ENCODE measurements at regions not wholly inside any gene's neighbourhood (a gene's known extent, or its start where the extent isn't known, plus 50 kb on each side); places are given as distances from the start of the nearest gene placed in this dataset.

DNA sequence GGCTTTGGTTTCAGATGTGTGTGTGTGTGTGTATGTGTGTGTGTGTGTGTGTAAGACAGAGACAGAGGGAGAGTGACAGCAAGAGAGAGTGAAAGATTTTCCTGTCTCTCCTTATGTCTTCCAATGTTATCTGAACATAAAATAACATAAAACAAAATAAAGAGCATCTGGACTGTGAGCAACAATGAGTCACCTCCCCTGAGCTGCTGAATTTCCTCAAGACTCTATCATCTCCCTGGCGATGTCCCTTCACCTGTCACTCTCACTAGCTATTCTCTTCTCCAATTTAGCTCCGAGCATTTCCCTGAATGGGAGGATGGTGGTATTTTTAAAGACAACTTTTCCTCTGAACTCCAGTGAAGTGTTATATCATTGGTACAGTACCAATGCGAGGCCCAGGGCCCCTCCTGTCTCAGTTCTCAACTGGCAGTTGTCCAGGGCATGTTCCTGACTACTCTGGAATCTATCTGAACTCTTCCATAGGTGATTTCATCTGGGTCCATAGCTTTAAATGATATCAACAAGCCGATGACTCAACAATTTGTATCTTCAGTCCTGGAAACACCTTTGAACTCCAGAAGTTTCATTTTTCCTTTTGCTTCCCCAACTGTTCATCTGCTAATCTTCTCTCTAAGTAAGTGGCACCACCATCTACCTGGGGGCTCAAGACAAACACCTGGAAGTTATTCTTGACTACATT lies 195.0 kb upstream of the CLNK start:
- TF ChIP-seq, protein P1, sequence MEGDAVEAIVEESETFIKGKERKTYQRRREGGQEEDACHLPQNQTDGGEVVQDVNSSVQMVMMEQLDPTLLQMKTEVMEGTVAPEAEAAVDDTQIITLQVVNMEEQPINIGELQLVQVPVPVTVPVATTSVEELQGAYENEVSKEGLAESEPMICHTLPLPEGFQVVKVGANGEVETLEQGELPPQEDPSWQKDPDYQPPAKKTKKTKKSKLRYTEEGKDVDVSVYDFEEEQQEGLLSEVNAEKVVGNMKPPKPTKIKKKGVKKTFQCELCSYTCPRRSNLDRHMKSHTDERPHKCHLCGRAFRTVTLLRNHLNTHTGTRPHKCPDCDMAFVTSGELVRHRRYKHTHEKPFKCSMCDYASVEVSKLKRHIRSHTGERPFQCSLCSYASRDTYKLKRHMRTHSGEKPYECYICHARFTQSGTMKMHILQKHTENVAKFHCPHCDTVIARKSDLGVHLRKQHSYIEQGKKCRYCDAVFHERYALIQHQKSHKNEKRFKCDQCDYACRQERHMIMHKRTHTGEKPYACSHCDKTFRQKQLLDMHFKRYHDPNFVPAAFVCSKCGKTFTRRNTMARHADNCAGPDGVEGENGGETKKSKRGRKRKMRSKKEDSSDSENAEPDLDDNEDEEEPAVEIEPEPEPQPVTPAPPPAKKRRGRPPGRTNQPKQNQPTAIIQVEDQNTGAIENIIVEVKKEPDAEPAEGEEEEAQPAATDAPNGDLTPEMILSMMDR (conservative IDR thresholded peaks at IDR 0.05; ENCODE audit: low read length) = no peak
- TF ChIP-seq EZH2phosphoT487 (IDR thresholded peaks at IDR 0.05; ENCODE audit: borderline replicate concordance, low read depth, low read length) = no peak
